BE2C (cell line): ENCODE measurements at regions not wholly inside any gene's neighbourhood (a gene's known extent, or its start where the extent isn't known, plus 50 kb on each side); places are given as distances from the start of the nearest gene placed in this dataset.

ENCODE experiments used
- DNase-seq: peaks from one replicate; pipeline ENCODE4 v3.0.0-alpha.2; 2020
- H3K27me3 ChIP-seq: fragments of 250-450 bp; sonication (Bioruptor Pico); 2 replicates; pipeline ENCODE4 v1.5.1; 2020; ENCODE audit warnings: mild to moderate bottlenecking
- H3K36me3 ChIP-seq: fragments of 250-450 bp; sonication (Bioruptor Pico); 2 replicates; pipeline ENCODE4 v1.5.1; 2020; ENCODE audit warnings: mild to moderate bottlenecking
- H3K4me1 ChIP-seq: fragments of 250-450 bp; sonication (Bioruptor Pico); 2 replicates; pipeline ENCODE4 v1.5.1; 2020
- H3K4me3 ChIP-seq: 2 replicates; pipeline ENCODE4 v1.5.1; 2011; ENCODE audit warnings: low read depth, low read length
- H3K9me3 ChIP-seq: fragments of 250-450 bp; sonication (Bioruptor Pico); 2 replicates; pipeline ENCODE4 v1.5.1; 2020
- TF ChIP-seq, protein P1 (sequence below): IDR thresholded peaks from 2 replicates; pipeline ENCODE4 v1.5.1; 2012; ENCODE audit warnings: mild to moderate bottlenecking, low read depth, low read length

DNA sequence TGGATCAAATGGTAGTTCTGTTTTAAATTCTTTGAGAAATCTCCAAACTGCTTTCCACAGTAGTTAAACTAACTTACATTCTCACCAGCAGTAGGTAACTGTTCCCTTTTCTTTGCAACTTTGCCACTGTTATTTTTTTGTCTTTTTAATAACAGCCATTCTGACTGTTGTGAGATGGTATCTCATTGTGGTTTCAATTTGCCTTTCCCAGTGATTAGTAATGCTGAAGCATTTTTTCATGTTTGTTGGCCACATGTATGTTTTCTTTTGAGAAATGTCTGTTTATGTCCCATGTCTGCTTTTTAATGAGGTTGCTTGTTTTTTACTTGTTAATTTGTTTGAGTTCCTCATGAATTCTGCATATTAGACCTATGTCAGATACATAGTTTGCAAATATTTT is 198.8 kb downstream of the RAB28 start:
- no peak overlapping the region for H3K4me3 ChIP-seq
- no peaks in the 10 kb centered on the region for H3K27me3 ChIP-seq
- H3K4me1 ChIP-seq, result no peaks in the 10 kb centered on the region
- no peaks in the 10 kb centered on the region for H3K9me3 ChIP-seq
- TF ChIP-seq, protein P1, sequence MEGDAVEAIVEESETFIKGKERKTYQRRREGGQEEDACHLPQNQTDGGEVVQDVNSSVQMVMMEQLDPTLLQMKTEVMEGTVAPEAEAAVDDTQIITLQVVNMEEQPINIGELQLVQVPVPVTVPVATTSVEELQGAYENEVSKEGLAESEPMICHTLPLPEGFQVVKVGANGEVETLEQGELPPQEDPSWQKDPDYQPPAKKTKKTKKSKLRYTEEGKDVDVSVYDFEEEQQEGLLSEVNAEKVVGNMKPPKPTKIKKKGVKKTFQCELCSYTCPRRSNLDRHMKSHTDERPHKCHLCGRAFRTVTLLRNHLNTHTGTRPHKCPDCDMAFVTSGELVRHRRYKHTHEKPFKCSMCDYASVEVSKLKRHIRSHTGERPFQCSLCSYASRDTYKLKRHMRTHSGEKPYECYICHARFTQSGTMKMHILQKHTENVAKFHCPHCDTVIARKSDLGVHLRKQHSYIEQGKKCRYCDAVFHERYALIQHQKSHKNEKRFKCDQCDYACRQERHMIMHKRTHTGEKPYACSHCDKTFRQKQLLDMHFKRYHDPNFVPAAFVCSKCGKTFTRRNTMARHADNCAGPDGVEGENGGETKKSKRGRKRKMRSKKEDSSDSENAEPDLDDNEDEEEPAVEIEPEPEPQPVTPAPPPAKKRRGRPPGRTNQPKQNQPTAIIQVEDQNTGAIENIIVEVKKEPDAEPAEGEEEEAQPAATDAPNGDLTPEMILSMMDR, result no peak
- H3K36me3 ChIP-seq, result no peaks in the 10 kb centered on the region
- DNase-seq, result no peak

DNA sequence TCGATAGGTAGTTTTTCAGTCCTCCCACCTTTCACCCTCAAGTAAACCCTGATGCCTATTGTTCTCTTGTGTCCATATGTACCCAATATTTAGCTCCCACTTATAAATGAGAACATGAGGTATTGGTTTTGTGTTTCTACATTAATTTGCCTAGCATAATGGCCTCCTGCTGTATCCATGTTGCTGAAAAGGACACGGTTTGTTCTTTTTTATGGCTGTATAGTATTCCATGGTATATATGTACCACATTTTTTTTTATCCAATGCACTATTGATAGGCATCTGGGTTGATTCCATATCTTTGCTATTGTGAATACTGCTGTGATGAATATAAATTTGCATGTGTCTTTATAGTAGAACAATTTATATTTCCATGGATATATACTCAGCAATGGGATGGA is 199.2 kb downstream of the RAB28 start:
- Histone ChIP-seq H3K4me3 (no peak overlapping the region), H3K36me3 (no peaks in the 10 kb centered on the region), H3K9me3 (no peaks in the 10 kb centered on the region), H3K27me3 (no peaks in the 10 kb centered on the region), H3K4me1 (no peaks in the 10 kb centered on the region)
- DNase-seq, result no peak
- TF ChIP-seq, protein P1, result no peak

DNA sequence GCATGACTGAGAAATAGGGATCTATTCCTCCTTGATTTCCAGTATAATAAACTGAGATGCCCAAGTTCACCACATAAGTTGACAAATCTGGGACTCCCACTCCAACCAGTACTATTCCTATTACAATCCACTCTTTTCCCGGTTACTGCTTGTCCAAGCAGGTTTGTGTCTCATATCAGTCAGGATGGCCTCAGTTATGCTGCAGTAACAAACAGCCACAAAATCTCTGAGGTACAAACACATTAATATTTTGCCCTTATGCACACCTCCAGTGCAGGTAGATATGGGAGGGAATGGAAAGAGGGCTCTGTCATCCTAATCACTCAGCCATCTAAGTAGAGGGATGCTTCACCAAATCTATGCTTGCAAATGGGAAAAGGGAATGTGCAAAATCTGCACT is 207.8 kb downstream of the RAB28 start:
- no peaks in the 10 kb centered on the region for H3K27me3 ChIP-seq
- no peak overlapping the region for H3K4me3 ChIP-seq
- H3K36me3 ChIP-seq, result no peaks in the 10 kb centered on the region
- no peak for DNase-seq
- TF ChIP-seq, protein P1, result no peak
- no peaks in the 10 kb centered on the region; the same call in 1 of the 2 replicates for H3K9me3 ChIP-seq
- no peaks in the 10 kb centered on the region for H3K4me1 ChIP-seq

DNA sequence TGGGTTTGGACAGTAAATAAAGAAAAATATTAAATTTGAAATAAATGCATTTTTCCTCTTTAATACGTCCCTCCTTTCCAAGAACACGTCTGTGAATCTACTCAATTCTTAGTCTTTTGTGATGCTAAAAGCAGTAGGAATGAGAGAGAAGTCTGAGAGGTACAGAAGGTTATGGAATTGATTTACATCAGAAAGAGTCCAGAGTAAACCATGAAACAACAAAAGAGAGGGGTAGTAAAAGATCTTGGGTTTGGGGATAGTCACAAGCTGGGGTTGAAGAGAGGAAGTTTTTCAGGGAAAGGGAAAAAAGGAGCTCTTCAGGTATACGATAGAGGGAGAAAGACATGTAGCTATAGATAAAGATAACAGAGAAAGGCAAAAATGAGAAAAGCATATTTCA is 215.4 kb downstream of the RAB28 start:
- no peaks in the 10 kb centered on the region; the same call in 1 of the 2 replicates for H3K9me3 ChIP-seq
- TF ChIP-seq, protein P1, result no peak
- no peaks in the 10 kb centered on the region for H3K36me3 ChIP-seq
- DNase-seq, result no peak
- no peaks in the 10 kb centered on the region for H3K4me1 ChIP-seq
- no peak overlapping the region for H3K4me3 ChIP-seq
- H3K27me3 ChIP-seq, result no peaks in the 10 kb centered on the region

DNA sequence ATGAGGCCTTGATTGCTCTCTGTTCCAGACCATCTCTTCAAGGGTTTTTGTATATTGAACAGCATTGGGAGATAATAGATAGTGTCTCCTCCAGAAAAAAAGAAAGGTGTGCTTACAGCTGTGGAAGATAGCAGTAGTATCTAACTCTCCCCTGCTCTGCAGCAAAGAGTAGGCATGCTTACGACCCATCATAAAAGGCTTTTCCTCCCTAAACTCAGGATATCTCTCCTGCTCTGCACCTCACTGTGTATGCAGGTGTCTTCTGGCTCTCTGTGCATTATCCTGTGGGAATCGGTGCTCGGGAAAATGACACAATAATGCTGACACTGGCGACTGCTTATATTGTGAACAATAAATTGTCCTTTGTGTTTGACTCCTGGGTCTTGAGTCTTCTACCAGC is 216.0 kb downstream of the RAB28 start:
- Histone ChIP-seq H3K9me3 (no peaks in the 10 kb centered on the region), H3K4me3 (no peak overlapping the region), H3K27me3 (no peaks in the 10 kb centered on the region), H3K36me3 (no peaks in the 10 kb centered on the region), H3K4me1 (no peaks in the 10 kb centered on the region)
- TF ChIP-seq, protein P1, result no peak
- no peak for DNase-seq

DNA sequence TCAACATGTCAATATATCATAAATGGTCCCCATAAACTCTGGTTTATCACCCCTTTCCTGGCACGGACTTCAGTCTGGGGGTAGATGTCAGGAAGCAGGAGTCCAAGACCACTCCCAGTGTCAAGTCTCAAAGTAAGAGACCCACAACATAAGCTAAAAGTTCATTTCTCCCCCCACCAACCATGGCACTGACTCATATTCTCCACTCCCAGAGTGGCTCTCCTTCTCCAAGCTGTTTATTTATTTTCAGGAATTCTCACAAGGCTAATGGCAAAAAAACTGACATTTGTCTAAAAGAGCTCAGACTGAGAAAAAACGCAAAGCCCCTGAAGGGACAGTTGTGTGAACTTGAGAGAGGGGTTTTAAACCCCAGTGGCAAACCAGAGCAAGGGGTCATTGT is 217.0 kb downstream of the RAB28 start:
- H3K4me1 ChIP-seq, result no peaks in the 10 kb centered on the region
- TF ChIP-seq, protein P1, result no peak
- no peak for DNase-seq

More for the DNA sequence above, 217.0 kb downstream of the RAB28 start:
- H3K9me3 ChIP-seq, result no peaks in the 10 kb centered on the region
- H3K4me3 ChIP-seq, result no peak overlapping the region
- no peaks in the 10 kb centered on the region for H3K36me3 ChIP-seq
- no peaks in the 10 kb centered on the region for H3K27me3 ChIP-seq
